ENCODE measurements at regions not wholly inside any gene's neighbourhood (a gene's known extent, or its start where the extent isn't known, plus 50 kb on each side); places are given as distances from the start of the nearest gene placed in this dataset.
"Not testable (repeated sequence)": the region's sequence is repeated elsewhere in the genome, so short reads cannot be mapped to it uniquely, and the experiment has no call there.

DNA sequence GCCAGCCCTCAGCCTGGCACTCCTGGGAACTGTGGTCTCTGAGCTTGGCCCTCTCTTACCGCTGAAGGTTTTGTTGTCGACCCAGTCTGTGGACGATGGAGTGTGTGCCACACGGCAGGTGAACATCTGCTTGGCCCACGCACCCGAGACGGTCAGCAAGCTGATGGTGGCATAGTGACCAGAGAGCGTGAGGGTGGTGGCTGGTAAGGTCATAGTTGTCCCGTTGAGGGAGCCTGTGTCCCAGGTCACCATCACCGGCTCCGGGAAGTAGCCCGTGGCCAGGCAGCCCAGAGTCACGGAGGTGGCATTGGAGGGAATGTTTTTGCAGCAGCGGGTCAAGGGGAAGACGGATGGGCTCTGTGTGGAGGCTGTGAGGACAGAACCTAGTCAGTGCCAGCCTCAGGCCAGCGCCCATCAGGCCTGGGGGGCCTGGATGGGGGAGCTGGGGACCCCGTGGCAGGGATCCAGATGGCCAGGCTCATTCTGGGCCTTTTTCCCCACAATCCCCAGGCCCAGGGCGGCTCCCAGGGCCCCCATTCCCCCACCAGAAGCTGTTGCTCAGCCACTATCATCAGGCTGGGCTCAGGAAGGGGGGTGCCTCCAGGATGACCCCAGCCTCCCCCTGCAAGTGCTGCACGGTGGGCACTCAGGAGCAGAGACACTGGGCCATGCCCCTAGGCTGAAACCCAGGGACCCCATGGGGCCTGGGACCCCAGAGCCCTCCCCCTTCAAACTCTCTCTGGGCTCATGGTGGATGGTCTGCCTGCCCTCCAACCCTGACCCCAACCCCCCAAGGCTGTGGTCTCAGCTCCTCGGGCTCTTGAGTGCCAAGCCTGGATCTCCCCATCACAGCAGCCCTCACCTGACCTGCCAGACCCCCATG, 75.2 kb downstream of the TMEM121 start:
- DNase-seq, result no peak

DNA sequence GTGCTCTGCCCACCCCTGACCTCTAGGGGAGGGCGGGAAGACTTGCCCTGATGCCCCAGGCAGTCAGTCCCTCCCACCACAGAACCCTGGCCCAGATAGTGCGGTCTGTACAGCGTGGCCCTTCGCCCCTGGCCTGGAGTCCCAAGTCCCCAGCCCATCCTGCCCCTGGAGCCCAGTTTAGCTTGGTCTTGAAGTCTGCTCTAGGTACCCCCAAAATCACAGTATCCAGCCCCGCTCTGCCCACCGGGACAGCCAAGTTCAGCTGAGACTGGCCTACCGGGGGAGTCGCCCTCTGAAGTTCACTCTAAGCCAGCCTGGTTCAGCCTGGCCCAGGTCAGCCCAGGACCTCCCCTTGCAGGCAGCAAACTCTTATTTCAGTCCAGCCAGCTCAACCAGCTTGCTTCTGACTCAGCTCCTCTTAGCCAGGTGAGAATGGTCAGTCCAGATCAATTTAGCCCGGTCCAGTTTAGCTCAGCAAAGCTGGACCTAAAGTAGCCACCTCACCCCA, 75.9 kb downstream of the TMEM121 start:
- DNase-seq, result no peak

DNA sequence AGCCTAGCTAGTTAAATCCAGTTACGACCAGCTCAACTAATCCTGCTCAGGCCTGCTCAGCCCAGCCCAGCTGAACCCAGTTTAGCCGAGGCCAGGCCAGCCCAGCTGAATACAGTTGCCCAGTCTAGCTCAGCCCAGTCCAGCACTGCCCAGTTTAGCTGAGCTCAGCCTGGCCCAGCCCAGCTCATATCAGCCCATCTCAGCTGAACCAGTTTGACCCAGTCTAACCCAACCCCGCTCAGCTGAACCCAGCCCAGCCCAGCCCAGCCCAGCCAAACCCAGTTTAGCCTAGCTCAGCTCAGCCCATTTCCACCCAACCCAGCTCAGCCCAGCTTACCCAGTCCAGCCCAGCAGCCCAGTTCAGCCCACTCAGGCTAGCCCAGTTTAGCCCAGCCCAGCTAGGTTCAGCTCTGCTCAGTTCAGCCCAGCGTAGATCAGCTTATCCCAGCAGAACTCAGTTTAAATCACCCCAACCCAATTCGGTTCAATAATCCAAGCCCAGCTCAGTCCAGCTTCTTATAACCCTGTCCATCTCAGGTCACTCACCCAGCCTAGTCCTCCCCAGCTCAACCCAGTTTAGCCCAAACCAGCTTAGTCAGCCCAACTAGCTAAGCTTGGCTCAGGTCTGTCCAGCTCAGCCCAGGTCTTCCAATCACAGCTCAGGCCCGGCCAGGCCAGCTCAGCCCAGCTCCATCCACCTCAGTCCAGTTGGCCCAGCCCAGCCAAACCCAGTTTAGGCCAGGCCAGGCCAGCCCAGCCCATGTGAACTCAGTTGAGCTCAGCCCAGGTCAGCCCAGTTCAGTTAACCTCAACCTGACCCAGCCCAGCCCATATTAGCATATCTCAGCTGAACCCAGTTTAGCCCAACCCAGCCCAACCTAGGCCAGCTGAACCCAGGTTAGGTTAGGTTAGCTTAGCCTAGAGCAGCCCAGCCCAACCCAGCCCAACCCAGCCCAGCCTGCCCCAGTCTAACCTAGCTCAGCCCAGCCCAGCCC, 76.7 kb downstream of the TMEM121 start:
- DNase-seq, result no peak

DNA sequence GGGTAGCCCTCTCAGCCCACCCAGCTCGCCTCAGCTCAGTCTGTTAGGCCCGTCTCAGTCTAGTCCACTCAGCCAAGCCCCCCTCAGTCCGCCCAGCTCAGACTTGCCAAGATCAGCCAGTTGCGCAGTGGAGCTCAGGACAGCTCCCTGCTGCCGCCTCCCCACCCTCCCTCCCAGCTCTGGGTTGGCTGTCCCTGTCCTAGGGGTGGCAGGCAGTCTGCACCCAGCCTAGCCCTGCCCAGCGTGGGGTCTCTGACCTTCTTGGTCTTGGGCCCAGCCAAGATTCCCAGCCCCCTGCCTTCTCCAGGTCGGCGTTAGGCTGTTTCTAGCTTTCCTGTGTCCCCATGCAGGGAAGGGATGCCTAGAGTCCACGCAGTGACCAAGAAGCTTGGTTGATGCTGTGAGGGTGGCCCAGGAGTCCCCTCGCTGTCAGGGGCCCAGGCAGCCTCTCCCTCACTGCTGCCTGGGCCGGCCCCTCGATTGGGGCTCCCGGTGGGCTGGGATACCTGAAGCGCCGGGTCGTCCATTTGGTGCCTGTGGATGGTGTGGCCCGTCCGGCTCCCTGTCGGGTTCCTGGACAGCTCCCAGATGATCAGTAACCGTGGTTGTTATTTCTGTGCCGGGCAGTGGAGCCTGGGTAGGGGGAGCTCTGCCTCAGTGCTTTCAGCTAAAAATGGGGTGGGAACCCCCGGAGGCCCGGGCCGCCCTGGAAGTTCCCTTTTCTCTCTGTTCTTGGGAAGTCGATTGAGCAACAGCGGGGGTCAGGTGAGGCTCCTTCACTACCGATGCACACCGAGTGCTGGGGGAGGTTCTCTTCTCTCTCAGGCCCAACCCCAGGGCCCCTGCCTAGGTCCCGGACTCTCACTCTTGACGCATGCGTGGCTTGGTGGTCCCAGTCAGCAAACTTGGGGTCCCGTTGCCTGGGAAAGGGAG, 78.4 kb downstream of the TMEM121 start:
- not testable (repeated sequence) for DNase-seq

DNA sequence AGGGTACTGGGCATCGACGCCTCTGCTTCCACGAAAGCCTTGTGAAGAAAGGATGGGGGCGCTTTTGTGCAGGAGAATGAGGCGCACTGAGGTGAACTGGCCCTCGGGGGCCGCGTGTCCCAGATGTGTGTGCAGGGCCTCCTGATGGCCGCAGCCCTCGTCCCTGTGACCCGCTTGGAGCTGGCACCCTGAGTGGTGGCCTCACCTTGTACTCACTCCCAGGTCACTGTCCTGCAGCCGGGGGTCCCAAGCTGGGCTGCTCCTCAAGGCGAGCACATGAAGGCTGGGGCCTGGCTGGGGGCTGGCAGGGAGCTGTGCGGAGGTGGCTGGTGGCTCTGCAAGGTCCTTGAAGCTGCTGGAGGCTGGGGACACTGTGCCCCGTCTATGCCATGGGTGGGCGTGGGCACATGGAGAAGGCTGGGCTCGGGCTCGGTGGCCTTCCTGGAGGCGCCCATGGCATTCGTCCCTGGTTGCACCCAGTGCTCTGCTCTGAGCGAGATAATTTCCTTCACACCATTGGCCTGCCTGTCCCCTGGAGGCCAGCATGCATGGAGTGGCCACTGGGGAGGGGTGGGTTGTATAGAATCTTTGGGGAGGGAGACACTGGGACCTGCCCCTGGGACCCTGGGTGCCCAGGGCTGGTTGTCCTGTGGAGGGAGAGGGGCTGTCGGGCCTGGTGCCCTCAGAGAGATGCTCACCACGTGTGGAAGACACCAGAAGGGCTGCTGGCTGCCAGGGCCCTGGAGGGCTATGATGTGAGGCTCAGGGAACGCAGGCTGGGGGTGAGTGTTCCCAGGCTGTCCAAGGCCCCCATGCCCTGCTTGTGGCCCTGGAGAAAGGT, 79.3 kb downstream of the TMEM121 start:
- DNase-seq, result no peak

DNA sequence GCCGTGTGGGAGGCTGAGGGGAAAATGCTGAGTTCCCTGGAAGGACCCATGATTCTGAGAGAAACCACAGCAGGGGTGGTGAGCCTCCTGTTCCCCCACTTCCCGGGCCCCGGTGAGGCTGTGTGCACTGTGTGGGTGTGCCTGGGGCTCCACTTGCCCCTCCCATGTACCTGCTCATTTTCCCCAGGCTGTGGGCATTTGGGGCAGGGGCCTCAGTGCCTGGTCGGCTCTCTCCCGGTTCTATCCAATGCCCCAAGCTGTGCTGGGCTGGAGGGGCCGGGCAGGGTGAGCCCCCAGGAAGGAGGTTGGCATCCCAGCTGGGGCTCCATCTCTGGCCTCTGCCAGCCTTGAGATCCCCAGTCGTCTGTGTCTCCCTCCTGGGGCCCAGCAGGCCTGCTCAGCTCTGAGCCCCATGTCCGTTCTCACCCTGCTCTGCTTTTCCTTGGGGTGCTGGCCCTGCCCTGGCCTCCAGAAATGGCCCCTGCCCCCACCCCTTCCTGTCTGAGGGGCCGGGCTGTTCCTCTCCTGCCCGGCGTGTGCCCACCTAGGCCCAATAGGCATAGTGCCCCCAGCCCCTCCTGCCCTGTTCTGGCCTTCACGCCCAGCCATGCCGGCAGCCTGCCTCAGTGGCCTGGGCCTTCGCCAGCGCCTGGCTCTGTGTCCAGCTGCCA, 80.1 kb downstream of the TMEM121 start:
- DNase-seq, result not testable (repeated sequence)

DNA sequence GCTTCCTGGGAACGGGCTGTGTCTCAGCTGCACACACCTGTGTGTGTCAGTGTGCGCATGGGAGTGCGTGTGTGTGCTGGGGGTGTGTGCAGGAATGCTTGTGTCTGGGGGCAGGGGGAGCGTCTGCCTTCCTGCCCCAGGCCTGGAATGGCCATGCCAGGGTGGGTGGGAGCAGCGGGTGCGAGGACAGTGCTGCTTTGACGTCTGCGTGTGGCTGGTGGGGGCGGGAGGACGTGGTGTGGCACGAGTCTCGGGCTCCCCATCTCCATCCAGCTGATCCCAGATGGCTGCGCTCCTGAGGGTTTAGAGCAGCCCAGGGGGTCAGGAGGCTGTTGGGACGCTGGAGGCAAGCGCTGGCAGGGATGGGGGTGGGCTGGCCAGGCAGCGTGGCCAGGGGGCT, 80.6 kb downstream of the TMEM121 start:
- DNase-seq, result not testable (repeated sequence)

DNA sequence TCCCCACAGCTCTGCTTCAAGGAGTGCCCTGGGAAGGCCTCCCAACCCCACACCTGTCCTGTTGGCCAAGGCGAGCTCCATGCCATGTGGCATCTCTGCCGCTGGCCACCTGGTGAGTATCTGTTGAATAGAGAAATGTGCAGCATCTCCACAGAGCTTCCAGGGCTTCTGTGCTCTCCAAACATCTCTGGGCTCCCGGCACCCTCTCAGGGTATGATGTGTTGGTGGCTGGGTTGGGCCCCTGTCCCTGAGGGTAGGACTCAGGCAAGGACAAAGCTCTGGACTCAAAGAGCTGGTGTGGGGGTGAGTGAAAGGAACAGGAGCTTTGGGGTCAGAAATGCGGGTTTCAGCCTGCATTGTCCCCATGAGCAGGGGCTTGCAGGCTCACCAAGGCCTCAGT, 88.6 kb downstream of the TMEM121 start:
- not testable (repeated sequence) for DNase-seq

DNA sequence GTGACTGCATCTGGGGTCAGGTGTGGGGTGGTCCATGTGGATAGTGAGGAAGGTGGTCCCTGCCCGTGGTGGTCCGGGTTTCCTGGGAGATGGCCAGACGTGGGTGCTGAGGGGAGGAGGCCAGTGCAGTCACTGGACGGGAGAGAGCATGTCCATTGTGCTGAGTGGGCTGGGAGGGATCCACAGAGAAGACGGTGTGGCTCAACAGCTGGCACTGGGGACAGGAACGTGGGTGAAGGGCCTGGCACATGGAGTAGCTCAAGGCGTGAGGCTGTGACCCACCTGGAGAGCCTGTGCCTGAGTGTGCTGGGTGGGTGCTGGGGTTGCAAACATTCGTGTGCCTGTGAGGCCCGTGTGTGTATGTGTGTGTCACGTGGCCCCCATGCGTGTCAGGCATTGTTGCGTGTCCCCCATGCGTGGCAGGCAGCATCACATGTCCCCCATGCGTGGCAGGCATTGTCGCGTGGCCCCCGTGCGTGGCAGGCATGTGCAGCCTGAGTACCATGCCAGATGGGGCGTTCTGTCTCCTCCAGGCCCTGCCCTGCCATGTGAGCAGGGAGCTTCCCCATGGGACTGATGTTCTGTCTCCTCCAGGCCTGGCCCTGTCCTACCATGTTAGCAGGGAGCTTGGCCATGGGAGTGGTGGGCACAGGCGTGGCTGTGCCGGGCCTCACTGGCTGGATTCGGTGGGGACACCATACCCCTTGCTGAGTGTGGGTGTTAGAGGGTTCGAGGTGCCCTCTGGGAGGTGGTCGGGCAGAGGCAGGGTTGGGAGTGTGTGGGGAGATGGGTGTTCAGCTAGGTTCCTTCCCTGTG, 89.8 kb downstream of the TMEM121 start:
- not testable (repeated sequence) for DNase-seq

DNA sequence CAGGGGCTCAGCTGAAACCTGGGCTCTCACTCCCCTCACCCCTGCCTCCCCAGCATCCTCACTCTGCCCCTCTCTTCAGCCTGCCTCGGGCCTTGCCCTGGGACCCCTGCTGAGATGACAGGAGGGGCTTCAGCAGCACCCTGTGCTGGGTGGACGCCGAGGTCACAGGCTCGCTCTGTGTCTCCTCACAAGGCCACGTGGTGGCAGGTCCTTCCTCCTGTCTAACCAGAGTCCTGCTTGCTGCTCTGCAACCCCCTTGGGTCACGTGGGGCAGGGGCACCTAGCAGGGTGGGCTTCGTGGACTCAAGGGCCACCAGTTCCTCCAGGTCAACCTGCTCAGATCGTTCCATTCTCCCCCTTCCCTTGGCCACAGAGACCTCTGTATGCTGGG, 90.4 kb downstream of the TMEM121 start:
- no peak for DNase-seq

DNA sequence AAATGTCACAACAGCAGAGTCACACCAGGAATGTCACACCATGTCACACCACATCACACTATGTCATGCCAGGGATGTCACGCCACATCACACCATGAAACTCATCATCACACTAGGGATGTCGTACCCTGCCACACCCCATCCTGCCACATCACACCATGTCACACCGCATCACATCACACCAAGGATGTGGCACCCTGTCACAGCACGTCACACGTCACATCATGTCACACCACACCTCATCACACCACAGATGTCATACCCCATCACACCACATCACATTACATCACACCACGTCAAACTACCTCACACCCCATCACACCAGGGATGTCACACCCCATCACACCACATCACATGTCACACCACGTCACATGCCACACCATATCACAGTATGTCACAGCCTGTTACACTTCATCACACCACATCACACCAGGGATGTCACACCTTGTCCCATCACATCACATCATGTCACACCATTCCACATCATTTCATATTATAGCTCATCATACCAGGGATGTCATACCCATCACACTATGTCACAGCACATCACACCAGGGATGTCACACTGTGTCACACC, 90.9 kb downstream of the TMEM121 start:
- DNase-seq, result no peak

DNA sequence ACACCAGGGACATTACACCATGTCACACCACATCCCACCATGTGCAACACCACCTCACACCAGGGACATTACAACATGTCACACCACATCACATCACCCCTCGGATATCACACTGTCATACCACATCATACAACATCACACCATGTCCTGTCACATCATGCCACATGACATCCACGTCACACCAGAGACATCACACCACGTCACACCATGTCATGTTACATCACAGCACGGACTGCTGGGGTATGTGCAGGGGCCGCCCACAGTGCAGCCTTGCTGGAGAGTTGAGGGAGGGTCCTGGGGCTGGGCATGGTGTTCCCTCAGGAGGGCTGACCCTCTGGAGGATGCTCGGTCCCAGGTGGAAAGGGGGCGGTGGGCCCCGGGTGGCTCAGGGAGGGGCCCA, 91.4 kb downstream of the TMEM121 start:
- not testable (repeated sequence) for DNase-seq

DNA sequence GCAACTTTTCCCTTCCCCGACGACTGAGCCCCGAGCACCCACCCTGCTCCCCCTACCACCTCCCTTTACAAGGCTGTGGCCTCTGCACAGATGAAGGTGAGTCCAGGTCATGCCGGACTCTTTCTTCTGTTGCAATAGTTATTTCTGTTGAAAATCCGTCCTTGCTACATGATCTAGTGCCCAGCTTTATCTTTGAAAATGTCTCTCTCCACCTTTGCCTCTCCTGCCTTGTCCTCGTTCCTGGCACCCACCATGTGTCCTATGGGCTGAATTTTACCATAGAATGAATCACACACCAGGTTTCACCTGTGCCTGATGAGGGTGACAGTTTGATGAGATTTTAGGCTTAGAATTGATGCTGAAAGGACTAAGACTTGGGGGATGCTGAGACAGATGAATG, 92.9 kb downstream of the TMEM121 start:
- not testable (repeated sequence) for DNase-seq

DNA sequence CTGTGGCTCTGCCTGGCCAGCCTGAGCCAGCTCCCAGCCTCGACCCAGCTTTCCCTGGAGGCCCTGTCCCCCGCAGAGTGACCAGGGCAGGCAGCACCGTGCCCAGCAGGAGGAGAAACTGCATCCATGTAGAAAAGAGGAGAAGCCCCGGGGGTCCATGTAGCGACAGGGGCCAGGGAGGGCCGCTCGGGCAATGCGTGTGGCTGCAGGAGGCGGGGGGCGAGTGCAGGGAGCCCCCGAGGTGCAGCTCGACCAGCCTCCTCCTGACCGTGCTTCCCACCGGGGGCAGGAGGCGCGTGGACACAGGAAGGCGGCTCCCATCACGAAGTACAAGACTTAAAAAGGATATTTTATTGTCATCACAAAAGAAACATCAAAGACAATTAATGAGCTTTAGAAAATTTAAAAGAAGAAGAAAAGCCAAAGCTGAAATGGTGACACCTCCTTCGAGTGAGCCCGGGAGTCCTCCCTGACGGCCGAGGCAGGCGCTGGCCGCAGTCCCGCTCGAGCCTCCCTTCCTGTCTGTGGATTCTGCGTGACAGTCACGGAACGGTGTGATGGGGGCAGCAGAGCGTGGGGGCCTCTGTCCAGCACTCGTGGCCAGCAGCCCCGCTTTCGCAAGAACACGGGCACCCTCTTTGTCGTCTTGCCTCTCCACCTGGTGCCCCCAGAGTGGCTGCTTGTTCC, 93.9 kb downstream of the TMEM121 start:
- DNase-seq, result not testable (repeated sequence)

DNA sequence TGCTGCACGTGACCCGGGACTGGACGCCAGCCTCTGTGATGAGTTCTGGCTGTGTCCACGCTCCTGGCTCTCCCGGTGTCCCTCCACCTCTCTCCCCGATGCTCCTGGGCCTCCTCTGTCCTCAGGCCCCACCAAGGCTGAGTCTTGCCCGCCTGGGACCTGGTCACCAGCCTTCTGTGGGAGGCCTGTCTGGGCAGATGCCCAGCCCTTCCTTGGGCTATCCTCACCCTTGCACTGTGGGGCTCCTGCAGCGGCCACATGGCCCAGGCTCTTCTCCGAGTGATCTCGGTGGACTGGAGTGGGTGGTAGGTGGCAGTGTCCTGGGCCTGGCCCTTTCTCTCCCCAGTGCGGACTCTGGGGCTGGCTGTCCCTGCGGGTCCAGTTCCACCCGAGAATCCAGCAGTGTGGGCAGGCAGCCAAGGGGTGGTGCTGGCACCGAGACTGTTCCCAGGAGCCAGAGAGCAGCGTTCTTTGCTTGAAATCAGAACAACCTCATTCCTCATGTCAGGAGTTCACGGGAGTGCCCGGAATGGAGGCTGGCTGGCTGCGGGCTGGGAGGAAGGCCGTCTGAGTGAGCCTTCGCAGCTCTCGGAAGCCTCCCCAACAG, 94.6 kb downstream of the TMEM121 start:
- DNase-seq, result not testable (repeated sequence)

DNA sequence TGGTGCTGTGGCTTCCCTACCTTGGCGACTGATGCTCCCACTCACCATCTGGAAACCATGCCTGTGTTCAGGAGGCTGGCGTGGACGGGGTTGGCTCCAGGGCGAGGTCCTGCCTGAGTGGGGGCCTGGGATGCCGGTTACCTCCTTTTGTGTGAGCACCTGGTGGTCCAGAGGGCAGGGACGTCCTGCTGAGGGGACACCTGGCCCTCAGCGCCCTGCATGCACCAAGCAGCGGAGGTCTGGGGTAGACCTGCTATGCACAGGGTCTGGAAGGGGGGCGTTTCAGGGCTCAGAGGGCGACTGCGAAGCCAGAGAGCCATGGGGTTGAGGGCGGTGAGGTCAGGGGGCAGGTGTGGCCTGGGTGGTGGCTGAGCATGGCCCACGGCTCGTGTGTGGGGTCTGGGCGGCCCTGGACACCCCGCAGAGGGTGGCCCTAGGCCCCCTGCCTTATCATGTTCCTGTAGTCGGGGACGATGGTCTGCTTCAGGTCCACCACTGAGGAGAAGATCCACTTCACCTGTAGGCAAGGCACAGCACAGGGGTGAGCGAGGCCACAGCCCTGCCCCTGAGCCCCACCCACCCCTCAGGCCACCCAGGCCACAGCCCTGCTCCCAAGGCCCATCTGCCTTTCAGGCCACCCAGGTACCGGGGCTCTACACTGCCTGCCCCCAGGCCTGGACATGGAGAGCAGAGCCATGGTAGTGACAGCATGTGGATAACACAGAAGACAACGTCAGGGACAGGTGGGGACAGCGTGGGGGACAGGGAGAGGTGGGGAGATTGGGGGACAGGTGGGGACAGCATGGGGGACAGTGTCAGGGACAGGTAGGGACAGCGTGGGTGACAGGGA, 95.3 kb downstream of the TMEM121 start:
- DNase-seq, result not testable (repeated sequence)

DNA sequence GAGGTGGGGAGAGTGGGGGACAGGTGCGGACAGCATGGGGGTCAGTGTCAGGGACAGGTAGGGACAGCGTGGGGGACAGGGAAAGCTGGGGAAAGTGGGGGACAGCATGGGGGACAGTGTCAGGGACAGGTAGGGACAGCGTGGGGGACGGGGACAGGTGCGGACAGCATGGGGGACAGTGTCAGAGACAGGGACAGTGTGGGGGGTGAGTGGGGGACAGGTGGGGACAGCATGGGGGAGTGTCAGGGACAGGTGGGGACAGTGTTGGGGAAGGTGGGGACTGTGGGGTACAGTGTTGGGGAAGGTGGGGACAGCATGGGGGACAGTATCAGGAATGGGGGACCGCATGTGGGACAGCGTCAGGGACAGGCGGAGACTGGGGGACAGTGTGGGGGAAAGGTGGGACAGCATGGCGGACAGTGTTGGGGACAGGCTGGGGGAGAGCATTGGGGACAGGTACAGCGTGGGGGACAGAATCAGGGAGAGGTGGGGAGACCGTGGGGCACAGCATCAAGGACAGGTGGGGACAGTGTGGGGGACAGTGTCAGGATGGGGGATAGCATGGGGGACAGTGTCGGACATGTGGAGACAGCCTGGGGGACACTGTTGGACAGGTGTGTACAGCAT, 96.1 kb downstream of the TMEM121 start:
- DNase-seq, result no peak
